Upper lobe of left lung (tissue), 4 donors: ENCODE measurements at regions not wholly inside any gene's neighbourhood (a gene's known extent, or its start where the extent isn't known, plus 50 kb on each side); places are given as distances from the start of the nearest gene placed in this dataset.

ENCODE experiments used
- EP300 ChIP-seq, 4 donors: sonication (generic); formaldehyde crosslinking; IDR thresholded peaks; one replicate each; pipeline ENCODE4 v1.5.1; 2017; ENCODE audit warnings: antibody characterized with exemption in 4 of 4, control low read depth in 2 of 4
- POLR2A ChIP-seq, 4 donors: fragments of 450-650 bp; IDR thresholded peaks; one replicate each; pipeline ENCODE4 v1.5.1; 2016 to 2017; ENCODE audit warnings: antibody characterized with exemption in 4 of 4, mild to moderate bottlenecking in 2 of 4
- POLR2AphosphoS5 ChIP-seq, 2 donors: sonication (generic); formaldehyde crosslinking; IDR thresholded peaks; one replicate each; pipeline ENCODE4 v1.5.1; 2017; ENCODE audit warnings: antibody characterized with exemption in 2 of 2
- TF ChIP-seq, protein P1 (sequence below), 6 experiments: fragments of 450-650 bp in 4 of 6; fragments of 200-600 bp in 2 of 6; sonication (generic) in 2 of 6; IDR thresholded peaks; one replicate each; pipeline ENCODE4 v1.5.1; 2016 to 2019; ENCODE audit warnings: antibody characterized with exemption in 6 of 6

DNA sequence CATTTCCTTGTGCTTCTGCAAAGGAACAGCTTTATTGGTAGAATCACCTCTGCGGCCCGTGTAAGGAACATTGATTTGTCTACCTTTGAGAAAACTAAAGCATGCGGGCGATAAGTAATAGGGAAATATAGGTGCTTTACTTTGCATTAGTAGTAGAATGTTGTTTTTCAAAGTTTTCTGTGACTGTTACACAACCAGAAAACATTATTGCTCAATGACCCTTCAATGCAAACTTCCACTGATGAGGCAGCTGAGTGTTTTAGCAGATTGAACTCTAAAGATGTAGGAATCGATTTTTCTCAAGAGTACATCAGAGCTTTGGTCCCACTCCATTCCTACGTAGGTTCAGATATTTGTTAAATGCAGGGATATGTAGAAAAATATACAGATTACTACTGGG lies 427.8 kb downstream of the DNAJB9 start:
- TF ChIP-seq, protein P1, sequence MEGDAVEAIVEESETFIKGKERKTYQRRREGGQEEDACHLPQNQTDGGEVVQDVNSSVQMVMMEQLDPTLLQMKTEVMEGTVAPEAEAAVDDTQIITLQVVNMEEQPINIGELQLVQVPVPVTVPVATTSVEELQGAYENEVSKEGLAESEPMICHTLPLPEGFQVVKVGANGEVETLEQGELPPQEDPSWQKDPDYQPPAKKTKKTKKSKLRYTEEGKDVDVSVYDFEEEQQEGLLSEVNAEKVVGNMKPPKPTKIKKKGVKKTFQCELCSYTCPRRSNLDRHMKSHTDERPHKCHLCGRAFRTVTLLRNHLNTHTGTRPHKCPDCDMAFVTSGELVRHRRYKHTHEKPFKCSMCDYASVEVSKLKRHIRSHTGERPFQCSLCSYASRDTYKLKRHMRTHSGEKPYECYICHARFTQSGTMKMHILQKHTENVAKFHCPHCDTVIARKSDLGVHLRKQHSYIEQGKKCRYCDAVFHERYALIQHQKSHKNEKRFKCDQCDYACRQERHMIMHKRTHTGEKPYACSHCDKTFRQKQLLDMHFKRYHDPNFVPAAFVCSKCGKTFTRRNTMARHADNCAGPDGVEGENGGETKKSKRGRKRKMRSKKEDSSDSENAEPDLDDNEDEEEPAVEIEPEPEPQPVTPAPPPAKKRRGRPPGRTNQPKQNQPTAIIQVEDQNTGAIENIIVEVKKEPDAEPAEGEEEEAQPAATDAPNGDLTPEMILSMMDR (IDR thresholded peaks at IDR 0.05): no peak
- TF ChIP-seq POLR2A (IDR thresholded peaks at IDR 0.05) (no peak), EP300 (IDR thresholded peaks at IDR 0.05) (no peak), POLR2AphosphoS5 (IDR thresholded peaks at IDR 0.05) (no peak)
